HG03039 (cell line): ENCODE measurements at regions not wholly inside any gene's neighbourhood (a gene's known extent, or its start where the extent isn't known, plus 50 kb on each side); places are given as distances from the start of the nearest gene placed in this dataset.

Experiments used
- ATAC-seq: cut with Tn5 transposase; IDR thresholded peaks from one replicate; pipeline ENCODE4 v1.9.1; 2021; ENCODE audit warnings: mild to moderate bottlenecking, moderate library complexity; ENCODE audit not compliant: unreplicated experiment

- no peak for ATAC-seq
Measured at GRCh38 chr15:46766021-46766420, 951.3 kb upstream of the SEMA6D start.

DNA sequence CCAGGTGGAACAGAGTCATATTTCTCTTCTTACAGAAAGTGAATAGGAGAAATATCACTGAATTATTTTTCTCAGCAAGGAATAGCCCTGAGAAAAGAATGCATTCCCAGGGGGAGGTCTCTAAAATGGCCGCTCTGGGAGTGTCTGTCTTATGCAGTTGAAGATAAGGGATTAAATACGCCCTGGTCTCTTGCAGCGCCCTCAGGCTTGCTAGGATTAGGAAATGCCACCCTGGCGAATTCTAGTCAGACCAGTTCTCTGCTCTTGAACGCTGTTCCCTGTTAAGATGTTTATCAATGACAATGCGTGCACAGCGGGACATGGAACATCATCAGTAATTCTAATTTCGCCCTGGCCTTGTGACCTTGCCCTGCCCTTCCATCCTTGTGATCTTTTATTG, 949.0 kb upstream of the SEMA6D start:
- ATAC-seq: no peak

DNA sequence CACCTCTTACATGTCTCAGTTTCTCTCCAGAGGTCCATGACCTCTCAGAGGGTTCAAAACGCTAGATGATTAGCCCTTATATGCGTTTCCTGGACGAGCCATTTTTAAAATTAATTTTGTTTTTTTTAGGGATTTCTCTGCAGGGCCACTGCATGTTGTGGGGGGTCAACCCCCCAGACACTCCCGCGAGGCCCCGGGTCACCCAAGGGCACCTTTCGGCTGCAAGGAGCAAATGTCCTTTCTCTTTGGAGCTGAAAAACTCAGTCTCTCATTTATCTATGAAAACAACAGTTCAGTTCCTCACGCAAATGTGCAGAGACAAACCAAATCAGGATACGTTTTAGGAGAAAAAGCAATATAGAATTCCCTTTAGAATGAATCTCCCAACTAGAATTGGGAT, 944.3 kb upstream of the SEMA6D start:
- no peak for ATAC-seq

DNA sequence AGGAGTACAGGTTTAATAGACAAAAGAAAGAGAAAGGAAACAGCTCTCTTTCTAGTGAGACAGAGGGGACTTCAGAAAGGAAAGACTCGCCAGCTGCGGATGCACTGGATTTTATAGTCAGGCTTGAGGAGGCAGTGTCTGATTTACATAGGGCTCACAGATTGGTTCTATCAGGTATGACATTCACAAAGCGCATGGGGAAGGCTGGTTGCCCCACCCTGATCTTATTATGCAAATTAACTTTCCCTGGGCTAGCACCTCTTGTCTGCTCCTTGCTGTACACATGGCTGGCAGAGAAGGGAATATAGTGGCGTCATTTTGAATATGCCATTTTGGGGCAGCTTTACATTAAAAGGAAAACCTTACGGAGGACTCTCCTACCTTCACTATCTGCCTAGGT, 938.4 kb upstream of the SEMA6D start:
- no peak for ATAC-seq

DNA sequence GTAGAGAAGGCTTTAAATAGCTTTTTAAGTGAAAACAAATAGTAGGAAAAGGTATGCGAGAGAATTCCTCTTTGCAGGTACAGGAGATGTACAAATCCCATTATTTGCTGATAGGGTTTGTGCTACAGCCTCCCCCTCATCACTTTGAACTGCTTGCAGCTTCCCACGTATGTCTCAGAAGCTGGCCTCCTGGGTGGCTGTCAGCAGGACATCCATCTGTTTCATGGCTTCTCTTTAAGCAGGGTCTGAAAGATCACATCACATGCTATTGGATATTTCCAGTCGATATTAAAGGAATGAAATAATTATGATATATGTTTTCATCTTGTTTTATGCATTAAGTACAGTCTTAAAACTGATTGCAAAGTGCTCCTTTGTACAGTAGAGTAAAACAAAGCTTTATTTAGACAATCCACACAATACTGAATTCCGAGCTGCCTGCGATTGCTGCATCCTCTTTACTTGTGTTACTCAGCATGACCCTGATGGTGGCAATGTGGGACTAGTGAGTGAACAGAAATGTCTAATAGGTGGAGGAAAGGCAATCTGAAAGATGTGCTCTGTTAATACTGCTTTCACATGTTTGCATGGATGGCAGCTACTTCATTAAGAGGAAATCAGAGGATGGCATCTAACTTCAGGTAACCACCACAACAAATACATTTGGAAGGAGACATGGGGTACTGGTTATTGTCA, 930.6 kb upstream of the SEMA6D start:
- ATAC-seq: no peak

- no peak for ATAC-seq
Measured at GRCh38 chr15:46795685-46796084, 921.6 kb upstream of the SEMA6D start.

DNA sequence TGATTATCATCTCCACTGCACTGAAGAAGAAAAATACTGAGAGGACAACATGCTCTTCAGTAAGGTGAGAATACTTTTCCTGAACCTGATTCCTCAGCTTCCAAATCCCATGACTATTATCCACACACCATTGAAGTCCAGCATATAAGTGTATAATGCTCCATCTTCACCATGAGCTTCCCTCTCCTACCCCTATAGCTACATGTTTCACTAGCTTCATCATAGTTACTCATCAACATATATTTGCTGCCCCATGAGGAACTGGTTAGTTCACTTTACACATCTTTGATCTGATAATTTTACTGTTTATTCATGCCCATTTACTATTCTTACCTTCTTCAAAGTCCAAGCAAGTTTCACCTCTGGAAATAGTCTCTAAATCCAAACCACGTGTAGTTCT, 908.5 kb upstream of the SEMA6D start:
- no peak for ATAC-seq

DNA sequence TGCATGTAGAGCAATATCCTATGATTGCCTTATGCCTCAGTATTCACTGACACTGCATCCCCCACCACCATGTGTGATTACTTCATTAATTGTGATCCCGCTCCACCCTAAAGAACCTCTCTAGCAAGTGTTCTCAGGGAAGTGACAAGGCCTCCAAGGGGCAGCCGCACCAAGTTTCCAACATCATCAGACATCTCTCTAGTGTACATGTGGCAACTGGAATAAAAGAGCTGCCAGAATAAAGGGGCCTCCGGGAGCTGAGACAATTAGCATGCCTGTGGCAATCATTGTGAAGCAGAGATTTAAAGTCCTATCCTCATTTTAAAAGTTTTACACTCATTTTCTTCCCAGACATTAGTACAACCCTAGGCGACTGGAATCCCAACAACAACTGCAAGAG, 902.1 kb upstream of the SEMA6D start:
- ATAC-seq: no peak

DNA sequence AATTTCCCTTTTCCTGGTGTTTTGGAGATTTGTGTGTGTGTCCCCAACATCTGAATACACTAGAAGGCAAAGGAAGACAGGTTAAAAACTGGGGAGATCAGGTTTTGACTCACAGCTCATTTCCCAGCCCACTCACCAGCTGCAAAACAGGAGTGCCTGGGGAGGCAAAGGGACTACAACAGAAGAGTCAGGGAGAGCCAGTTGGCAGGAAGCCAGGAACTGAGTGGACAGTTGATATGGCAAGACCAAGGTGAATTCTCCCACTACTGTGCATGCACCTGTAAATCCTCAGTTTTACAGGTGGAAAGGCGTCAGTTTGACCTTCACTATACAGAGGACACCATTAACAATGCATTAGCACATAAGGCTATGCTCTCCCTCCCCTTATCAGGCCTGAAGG, 901.5 kb upstream of the SEMA6D start:
- no peak for ATAC-seq

- ATAC-seq: no peak
Measured at GRCh38 chr15:46848704-46849103, 868.6 kb upstream of the SEMA6D start.

- no peak for ATAC-seq
Measured at GRCh38 chr15:46853600-46853999, 863.7 kb upstream of the SEMA6D start.

DNA sequence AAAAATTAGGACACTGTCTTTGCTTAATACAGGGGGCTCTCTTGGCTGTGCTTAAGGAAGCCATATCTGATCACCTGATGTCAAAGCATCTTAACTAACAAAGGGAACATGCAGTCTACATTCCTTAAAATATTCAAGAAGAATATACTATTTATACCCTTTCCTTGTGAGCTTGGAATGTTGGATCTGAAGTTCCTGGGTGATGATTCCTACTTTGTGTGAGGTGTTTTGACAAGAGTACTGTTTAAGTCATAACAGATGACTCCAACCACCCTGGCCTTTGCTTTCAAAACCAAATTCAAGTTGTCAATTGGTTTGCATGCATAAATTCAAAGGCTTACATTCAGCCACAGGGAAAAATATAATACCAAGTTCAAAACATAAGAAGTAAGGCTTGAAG, 862.7 kb upstream of the SEMA6D start:
- ATAC-seq: no peak

DNA sequence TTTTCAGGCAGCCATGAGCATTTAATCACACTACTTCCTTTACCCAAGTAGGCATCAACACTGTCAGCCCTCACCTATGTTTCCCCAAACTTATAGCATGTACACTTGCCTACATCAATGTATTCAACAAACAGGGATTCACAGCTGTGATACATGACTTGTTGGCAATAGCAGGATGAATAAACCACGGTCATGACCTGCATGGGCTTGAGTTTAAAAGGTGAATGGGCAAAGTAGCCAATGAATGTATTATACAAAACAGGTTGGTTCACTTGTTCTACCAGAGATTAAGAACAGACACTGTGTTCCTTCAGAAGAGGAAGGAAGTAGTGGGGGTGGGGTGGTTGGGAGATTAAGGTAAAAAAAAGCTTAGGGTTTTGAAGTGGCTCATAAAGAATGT, 861.9 kb upstream of the SEMA6D start:
- no peak for ATAC-seq

GRCh38 chr15:46856839-46857502, 860.3 kb upstream of the SEMA6D start:
- ATAC-seq: no peak

- no peak for ATAC-seq
Measured at GRCh38 chr15:46858150-46858549, 859.2 kb upstream of the SEMA6D start.

DNA sequence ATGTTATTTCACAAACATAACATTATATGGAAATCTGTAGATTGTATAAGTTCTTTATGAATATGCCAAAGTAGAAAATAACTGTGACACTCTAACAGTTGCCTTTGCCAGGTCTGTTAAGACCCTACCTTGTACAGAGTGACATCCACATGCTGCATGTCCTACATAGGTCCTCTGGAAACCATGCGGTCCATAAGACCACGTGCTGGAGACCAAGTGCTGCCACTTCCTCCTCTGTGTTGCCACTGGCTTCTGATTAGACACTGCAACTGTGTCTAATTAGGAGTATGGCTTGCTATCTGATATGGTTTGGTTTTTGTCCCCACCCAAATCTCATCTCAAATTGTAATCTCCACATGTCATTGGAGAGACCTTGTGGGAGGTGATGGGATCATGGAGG, 855.5 kb upstream of the SEMA6D start:
- no peak for ATAC-seq

DNA sequence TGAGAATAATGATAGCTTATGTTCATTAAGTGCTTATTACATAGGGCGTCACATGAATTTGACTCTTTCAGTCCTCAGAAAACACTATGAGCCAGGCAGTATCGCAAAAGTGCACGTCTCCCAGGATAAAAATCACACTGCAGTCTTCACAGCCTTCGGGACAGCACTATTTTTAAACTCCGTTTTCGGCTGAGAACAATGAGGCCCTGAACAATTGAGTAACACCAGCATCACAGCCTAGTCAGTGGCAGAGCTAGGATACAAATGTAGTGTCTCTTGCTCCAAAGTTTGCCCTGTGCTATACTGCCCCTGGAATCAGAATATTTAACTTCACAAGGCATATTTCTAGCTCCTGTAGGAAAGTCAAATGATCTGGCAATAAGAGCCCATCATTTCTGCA, 852.1 kb upstream of the SEMA6D start:
- no peak for ATAC-seq

GRCh38 chr15:46872286-46872980, 844.9 kb upstream of the SEMA6D start:
- no peak for ATAC-seq

DNA sequence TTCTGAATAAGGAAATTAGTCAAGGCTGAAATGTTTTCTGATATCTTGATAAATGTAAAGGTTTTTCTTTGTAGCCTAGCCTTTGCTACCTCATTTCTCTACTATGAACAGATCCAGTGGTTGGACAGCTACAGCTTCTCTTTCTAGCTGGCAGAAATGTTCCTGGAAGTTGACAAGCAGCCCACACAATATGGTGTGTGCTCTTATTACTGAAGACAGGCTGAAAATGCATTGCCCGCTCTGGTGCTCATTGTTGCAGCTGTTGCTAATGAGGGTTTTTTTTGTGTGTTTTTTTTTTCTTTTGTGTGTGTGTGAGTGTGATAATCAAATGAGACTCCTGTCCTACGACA, 844.3 kb upstream of the SEMA6D start:
- no peak for ATAC-seq

DNA sequence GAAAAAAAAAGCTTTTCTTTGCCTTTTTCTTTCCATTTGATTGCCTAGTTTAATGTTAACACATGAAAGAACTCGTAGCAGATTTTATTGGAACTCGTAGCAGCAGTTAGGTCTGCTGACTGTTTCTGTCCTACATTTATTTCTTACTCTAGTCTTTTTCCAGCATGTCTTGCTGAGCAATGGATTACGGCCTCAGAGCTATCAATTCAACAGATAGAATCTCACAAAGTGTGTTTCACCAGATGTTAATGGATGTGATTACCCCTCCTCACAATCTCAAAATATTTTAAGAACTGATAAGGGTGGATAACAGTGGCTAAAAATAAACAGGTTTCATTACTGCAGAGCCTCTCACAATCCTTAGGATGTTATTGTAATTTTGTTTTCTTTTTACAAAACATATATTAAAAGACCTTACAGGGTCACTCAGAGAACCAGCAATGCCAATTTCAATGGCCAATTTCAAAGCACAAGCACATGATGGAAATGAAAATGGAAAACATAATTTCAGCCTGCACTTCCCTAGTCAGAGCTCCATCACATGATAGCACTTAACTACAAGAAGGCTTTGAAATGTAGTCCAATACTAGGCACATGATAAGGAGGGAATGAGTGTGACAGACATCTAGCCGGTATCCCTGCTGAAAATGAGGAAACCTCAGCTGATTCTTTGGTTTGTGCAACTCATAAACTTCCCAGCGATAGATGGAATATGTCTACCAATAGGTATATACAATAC, 838.1 kb upstream of the SEMA6D start:
- ATAC-seq: no peak

DNA sequence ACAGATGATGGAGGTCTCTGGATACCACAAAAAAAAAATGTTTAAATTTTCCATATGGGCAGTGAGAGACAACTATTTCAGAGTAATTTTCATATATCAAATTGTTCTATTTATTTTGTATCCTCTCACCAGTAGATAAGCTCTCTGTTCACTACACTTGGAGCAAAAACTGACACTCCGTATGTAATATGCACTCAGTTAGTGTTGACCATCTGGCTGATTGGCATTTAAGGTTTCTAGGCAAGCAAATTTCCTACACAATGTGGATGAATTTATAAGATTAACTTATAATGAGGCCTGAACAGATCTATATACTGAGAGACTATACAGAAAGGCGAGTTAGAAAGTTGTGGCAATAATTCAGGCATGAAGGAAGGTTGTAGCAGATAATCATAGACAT, 836.5 kb upstream of the SEMA6D start:
- ATAC-seq: no peak
